HG03342 (cell line): ENCODE measurements at regions not wholly inside any gene's neighbourhood (a gene's known extent, or its start where the extent isn't known, plus 50 kb on each side); places are given as distances from the start of the nearest gene placed in this dataset.
A peak's percentile ranks its signal among the peaks of the same experiment; 100 is the strongest.

Experiments used
- ATAC-seq: cut with Tn5 transposase; IDR thresholded peaks from one replicate; pipeline ENCODE4 v1.9.1; 2021; ENCODE audit warnings: mild to moderate bottlenecking, moderate library complexity; ENCODE audit not compliant: unreplicated experiment

GRCh38 chr3:137061186-137061585, 103.4 kb downstream of the IL20RB start:
- ATAC-seq: no peak

DNA sequence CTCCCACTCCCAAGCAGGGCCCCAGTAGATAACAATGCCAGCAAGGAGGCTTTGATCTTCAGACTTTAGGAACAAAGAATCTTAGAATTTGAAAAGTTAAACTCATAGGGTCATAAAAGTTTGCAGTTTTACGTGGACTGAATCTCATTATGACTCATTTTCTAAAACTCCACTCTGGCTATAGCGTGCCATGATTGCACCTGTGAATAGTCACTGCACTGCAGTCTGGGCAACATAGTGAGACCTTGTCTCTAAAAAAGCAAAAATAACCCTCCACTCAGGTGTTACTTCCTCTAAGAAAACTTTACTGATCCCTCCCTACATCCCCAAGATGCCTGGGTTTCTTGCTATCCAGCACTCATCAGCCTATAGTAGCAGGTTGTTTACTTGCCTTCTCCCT, 104.5 kb downstream of the IL20RB start:
- ATAC-seq: peak; percentile 78

- ATAC-seq: no peak
Measured at GRCh38 chr3:137065381-137065780, 107.6 kb downstream of the IL20RB start.

DNA sequence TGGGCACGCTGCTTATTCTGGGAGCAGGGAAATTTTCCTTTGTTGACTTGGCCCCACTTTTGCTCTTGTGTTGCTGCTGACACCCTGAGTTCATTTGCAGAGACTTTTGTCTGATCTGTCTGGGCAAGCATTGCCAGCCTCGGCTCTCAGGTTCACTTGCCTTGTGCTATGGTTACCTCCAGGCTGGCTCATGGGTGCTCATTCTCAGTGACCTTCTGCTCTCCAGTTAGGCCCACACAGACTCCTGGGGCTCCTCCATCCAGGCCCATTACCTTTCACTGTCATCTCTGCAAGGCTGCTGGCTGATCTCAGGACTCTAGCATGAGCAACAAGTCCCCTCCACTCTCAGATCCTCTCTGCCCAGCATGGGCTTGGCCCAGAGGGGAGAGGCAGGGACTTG, 108.3 kb downstream of the IL20RB start:
- ATAC-seq: no peak

DNA sequence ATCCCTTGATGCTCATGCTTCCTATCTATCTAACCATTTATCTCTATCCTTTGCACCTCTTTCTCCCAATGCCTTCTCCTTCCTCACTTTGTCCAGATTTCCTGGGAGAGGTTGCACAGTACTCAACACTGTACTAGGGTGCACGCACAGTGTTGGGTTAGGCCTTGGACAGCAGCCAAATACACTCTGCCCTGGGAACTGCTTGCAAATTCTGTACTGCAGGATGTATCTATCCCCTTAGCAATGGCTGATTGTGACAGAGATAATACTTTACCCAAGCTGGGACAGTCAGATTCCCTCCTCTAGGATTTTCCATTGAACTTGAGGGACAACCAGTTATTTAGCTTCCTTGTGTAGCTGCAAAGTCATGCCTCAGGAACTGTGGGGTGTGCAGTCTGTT, 113.3 kb downstream of the IL20RB start:
- ATAC-seq: no peak

GRCh38 chr3:137075020-137075419, 117.2 kb downstream of the IL20RB start:
- ATAC-seq: no peak

GRCh38 chr3:137078040-137078439, 120.3 kb downstream of the IL20RB start:
- ATAC-seq: no peak

DNA sequence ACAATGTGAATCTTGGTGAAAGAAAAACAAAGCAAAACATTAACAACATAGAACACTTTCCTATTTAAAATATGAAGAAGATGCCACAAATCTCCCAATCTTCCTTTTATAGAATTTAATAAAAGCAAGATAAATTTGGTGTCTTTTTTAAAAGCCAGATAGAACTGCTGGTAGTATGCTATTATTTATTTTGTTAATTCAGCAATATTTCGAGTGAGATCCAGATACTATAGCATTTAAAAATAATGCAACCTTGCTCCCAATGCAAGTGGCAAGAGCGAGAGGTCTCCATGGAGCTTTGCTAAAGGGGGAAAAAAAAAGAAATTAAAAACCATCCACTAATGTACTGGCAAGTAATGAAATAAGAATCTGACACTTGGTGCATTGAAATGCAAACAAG, 121.8 kb downstream of the IL20RB start:
- no peak for ATAC-seq

GRCh38 chr3:137081711-137082110, 123.9 kb downstream of the IL20RB start:
- no peak for ATAC-seq

GRCh38 chr3:137082763-137083162, 125.0 kb downstream of the IL20RB start:
- no peak for ATAC-seq

GRCh38 chr3:137083332-137083731, 125.5 kb downstream of the IL20RB start:
- no peak for ATAC-seq

- ATAC-seq: no peak
Measured at GRCh38 chr3:137084586-137084985, 126.8 kb downstream of the IL20RB start.

DNA sequence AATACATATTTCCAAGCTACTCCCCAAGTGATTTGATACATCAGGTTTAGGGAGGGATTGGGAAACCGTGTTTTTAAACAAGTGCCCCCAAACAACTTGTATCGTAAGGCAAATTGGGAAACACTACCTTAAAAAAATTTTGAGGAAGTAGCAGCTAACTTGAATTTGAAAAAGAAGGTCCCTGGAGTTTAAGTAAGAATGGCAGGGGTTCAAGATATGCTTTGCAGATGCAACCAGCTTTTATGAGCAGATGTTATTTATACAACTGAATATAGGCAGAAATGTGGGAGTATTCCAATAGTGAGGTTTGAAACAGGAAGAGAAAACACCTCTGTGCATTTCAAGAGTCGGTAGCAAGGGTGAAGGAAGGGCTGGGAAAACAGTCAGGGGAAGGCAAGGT, 139.6 kb downstream of the IL20RB start:
- no peak for ATAC-seq

- ATAC-seq: no peak
Measured at GRCh38 chr3:137097852-137098251, 140.1 kb downstream of the IL20RB start.

DNA sequence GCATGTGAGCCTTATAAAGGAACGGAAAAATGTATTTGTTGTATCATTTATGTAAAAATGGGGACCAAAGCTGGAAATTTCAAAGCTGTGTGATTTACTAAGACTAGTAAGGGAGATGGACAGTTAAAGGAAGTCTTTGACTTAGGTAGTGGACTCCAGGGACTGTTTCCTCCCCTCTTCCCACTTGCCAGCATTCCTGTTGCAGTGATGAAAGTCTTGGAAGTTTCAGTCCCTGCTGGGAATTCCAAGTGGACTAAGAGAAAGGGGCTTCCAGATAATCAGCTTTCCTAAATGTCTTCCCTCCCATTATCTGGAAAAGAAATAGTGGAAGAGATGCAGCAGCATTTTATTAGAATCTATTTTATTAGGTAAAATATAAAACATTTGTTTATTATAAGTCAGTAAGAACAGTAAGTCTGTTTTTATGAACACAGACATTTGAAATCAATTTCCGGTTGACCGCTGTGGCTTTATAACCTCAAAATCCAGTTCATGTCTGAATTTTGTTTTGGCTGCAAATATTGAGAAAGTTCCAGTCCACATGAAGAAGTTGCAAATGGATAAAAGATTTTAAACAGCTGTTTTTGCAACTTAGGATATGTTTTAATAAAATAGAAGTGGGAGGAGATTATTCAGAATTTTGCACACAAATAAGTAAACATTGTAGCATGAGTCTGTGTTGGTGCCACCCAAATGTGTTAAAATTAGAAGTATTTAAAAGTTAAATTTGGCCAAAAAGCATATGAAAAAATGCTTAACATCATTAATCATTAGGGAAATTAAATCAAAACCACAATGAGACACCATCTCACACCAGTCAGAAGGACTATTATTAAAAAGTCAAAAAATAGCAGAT, 141.8 kb downstream of the IL20RB start:
- no peak for ATAC-seq

DNA sequence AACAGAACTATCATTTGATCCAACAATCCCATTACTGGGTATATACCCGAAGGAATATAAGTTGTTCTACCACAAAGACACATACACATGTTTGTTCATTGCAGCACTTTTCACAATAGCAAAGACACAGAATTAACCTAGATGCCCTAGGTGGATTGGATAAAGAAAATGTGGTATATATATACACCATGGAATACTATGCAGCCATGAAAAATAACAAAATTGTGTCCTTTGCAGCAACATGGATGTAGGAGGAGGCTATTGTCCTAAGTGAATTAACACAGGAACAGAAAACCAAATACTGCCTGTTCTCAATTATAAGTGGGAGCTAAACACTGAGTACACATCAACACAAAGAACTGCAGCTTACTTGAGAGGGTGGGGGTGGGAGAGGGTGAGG, 142.5 kb downstream of the IL20RB start:
- ATAC-seq: no peak

DNA sequence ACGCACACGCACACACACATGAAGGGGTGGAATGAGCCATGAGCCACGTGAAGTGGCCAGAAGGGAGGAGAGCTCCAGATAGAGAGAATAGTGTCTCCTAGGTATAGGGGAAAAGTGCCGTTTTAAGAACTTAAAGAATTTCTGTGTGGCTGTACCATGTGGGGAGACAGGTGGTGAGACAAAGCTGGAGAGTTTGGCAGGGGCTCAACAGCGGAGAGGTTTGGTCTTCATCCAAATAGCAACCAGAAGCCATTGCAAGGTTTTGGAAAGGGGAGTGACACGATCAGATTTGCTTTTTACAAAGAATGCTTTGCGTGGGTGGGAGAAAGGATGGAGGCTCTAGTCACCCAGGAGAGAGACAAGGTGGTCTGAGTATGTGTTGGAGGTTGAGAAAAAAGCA, 146.0 kb downstream of the IL20RB start:
- ATAC-seq: no peak

GRCh38 chr3:137105277-137105977, 147.6 kb downstream of the IL20RB start:
- no peak for ATAC-seq

DNA sequence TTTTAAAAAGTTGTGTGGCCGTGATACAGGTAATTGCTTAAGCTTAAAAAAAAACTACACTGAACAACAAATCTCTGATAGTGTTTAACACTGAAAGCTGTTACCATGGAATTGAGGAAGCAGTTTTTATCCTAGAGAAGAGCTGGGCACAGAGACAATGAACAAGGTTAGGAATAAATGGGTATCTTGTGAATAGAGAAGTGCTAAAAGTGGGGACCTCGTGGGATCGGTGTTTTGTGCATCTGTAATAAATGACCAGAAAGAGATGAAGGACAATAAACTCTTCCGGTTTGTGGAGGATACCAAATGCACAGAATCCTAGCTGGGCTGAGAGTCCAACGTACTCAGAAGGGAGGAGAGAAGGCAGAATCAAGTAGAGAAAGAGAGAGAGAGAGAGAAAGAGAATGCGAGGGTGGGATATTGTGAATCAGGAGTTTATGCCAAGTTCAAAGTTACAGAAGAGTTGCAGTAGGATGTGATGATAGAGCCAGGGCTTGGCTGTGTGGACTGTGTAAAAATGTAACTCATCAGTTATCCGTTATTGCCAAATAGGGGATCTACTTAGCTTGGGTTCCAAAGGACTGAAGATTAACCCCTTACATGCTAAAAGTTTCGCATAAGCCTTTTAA, 148.9 kb downstream of the IL20RB start:
- no peak for ATAC-seq

DNA sequence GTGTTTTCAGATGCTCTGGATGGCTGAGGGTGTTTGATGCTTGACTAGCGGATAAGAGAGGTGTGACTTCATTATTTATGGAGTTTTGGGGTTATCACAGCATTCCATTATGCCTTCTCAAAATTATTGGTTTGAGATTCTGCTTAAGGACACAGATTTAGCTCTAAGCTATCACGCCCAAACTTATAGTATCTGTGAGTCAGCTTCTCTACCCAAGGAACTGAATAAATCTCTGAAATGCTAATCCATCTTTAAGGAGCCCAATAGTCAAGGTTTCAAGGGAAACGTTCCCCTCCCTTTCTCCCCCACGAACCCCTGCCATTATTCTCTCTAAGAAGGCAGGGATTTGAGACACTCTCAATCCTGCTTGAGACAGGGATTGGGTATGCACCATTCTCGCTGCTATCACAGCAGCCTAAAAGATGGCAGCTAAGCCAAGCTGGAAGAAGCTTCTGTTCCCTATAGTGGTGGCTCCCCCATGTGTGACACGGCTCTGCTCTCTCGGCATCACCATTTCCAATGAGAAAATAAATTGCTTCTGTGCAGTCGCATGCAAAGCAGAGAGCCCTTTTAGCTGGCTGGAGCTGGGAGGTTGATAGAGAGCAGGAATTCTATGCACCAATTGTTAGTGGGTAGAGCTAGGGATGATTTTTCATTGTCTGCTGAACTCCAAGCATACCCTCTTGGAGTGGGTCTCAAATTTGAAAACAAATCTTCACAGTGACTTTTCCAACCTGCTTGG, 151.1 kb downstream of the IL20RB start:
- no peak for ATAC-seq

DNA sequence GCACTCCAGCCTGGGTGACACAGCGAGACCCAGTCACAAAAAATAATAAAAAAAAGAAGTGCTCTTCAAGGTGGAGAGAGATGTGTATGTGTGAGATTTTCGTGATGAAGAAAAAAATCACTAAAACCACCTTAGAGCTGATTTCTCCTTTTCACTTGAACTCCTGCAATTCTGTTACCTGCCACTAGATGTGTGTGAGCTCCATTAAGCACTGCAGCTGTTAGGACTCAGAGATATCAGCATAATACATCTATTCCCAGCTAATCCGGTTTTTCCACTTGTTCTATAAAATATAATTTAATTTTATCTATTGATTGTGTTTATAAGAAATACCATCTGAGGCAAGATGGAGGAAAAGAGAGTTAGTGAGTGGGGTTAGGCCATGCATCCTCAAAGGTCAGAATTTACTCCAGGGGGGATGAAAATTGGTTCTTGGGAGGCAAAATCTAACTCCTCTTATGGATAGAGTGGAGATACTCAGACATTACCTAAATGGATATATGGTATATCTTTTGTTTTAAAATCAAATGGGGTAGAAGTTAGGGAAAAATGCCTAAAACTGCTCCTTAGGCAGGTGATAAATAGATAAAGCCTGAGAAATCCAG, 152.7 kb downstream of the IL20RB start:
- ATAC-seq: peak; percentile 76
